ENCODE measurements at regions not wholly inside any gene's neighbourhood (a gene's known extent, or its start where the extent isn't known, plus 50 kb on each side); places are given as distances from the start of the nearest gene placed in this dataset.
A peak's percentile ranks its signal among the peaks of the same experiment; 100 is the strongest.

GRCh38 chr3:168197162-168197561 lies 101.4 kb upstream of the GOLIM4 start:
- no peak for DNase-seq

DNA sequence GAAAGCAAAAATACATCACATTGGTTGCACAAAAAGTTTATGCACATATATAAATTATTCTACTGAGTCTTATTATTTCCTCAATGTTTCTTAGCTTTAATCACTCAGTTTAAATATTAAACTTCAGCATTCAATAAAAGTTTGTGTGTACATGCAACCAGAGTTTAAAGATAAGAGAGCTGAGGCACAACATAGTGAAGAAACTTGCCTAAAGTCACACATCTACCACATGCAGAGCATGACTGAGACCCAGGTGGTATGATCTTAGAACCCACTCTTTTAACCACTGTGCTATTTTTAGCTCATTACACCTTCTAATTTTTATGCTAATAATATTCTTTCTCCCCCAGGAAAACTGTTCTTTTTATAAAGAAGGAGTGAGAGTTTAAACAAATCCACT lies 96.1 kb upstream of the GOLIM4 start:
- no peak for DNase-seq

DNA sequence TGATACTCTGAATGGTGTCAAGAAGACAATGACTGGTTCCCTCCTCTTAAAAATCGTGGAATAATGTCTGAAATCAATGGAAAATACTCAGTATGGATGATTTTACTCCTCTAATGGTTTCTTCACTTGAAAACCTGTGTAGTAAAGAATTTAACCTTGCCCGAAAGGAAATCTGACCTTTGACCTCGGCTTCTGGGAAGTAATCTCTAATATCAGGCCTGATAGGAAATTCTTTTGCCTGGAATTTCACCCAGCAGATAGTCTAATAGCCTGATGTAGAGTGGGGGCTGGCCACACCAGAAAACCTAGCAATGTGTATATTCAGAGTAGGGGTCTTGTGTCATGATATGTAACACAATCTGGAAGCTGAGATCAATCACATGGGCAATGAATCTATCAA lies 91.5 kb upstream of the GOLIM4 start:
- DNase-seq: no peak

DNA sequence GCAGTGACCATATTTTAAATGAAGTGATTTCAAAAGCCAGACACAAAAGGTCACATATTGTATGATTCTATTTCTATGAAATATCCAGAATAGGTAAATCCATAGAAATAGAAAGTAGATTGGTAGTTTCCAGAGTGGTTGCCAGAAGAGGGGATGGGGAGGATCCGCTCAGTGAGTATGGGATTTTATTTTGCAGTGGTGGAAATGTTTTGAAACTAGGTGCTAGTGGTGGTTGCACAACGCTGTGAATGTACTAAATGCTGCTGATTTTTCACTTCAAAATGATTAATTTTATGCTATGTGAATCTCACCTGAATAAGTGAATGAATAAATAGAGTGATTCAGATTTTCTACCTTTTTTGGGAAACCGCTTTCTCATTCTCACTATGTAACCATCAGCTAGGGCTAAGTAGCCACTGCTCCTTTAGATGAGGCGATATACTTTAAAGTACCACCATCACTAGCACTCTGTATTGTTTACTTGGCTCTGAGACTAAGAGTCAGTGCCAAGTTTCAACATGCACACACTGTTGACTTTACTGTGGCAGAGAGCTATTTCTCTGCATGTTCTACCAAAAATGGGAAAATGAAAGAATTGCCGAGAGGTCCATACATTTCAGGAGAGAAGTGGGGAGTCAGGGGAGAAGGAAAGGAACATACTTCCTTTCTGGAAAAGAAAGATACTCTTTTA lies 90.7 kb upstream of the GOLIM4 start:
- DNase-seq: no peak

DNA sequence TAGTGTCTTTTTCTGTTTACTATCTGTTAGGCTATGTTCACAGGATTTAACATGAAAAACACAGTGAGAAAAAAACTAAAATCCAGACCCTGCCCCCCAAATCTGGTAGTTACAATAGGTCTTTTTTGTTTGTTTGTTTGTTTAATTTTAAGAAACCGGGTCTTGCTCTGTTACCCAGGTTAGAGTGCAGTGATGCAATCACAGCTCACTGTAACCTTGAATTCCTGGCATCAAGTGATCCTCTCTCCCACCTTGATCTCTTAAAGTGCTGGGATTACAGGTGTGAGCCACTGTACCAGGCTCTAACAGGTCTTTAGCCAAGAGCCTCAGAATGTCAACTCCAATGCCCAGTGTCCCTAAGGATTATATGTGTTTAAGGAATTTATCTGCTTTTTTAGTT lies 88.0 kb upstream of the GOLIM4 start:
- DNase-seq: no peak

- DNase-seq: no peak
Observed at GRCh38 chr3:168168743-168169142, 73.0 kb upstream of the GOLIM4 start.

DNA sequence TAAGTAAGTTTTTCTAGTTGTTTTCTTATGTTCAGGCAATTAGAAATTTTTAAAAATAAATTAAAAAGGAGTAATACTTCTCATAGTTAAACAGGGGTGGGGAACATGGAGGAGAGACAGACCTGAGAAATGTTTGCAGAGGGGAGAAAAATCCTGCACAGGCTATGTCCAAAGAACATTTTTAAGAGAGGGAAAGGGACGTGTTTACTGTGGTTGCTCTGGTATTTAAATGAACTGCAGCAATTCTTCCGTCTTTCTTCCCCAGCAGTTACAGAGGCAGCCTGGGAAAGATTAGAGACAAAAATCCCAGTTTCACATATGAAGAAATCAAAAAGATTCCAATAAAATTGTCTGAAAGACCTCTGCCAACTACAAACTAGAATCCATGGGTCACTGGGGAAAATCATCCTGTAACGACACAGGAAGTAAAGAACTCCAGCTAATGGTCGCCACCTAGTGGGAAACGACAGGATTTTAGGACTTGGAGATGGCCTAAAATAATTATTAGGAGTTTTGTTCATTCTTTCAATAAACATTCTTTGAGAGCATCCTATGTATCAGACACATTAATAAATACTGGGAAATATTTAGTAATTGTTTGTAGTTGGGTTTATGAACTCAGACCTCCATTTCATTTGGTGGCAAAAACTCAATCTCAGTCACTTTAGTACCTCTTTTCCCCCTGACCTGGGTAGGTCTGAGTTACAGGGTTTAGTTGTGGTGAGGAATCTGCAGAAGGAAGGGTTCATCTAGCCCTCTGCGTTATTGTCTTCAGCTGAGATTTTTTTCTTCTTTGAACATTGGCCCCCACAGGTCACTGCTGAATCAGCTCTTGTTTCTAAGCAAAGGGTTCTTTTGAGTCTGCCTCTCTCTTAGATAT lies 69.9 kb upstream of the GOLIM4 start:
- peak; percentile 34 for DNase-seq

- no peak for DNase-seq
Observed at GRCh38 chr3:168162172-168162571, 66.4 kb upstream of the GOLIM4 start.

GRCh38 chr3:168161696-168162095 lies 66.0 kb upstream of the GOLIM4 start:
- no peak for DNase-seq

GRCh38 chr3:168157903-168158302 lies 62.2 kb upstream of the GOLIM4 start:
- no peak for DNase-seq

DNA sequence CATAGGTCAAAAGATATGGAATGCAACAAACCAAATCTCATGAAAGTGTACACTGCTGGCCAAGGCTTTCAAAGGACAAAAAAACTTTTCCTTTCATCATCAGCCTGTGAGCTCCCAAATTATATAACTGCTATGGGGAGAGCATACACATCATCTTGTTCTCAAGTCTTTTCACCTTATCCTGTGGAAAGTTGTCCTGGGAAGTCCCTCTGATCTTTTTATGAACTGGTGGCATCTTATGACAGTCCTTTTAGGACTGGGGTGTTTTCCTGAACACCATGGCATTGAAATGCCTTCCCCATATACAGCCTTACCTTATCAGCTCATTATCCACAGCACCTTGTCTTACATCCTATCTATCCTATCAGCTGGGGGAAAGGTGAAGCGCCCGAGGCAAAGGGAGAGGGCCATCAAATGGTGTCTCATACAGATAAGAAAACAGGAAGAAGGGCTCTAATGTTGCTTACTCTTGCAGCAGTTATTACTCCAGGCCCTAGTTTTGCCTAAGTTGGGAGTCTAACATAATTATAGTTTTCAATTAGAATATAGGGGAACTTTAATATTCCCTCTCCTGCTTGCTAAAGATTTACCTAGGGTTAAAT lies 61.5 kb upstream of the GOLIM4 start:
- DNase-seq: no peak

DNA sequence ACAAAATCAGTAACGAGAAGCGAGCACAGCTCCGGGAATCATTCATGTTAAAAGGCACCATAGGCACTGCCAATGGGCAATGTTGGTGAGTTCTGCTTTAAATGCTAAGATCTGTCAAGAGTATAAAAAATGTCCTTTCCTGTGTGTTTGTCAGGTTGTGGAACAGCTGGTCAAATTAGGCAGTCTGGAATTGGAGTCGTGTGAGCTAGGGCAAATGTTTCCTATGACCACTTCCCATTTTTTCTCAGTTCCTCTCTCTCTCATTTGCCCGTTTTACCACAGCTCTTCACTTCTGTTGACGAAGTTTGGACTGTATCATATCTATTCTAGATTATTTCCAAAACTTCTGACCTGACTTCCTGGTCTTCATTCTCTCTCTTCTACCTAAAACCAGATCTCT lies 60.8 kb upstream of the GOLIM4 start:
- no peak for DNase-seq

DNA sequence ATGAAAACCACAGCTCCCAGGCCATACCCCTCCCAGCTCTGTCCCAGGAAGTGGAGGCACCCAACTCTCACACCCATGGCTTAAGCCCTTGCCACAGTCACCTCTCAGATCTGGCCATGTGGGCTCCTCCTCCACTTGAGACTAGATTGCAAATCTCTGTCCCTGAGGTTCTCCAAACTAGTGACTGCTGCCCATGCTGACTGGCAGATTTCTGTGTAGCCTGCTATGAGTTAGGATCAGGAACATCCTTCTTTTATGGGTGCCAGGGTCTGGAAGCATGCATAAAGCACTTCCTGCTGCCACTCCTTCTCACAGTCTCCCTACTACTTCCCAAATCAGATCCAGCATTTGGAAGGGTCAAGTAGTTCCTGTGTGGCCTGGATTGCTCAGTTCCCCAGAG lies 59.6 kb upstream of the GOLIM4 start:
- DNase-seq: no peak

- DNase-seq: no peak
Observed at GRCh38 chr3:168154089-168154488, 58.4 kb upstream of the GOLIM4 start.

DNA sequence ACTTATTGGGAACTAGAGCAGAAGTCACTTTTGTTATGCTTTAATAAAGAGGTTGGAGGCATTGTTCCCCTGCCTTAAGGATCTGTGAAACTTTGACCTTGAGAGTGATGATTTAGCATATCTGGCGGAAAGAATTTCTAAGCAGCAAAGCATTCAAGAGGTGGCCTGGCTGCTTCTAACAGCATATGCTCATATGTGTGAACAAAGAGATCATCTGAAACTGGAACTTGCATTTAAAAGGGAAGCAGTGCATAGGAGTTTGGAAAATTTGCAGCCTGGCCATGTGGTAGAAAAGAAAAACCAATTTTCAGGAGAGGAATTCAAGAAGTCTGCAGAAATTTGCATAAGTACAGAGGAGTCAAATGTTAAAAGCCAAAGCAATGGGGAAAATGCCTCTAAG lies 56.4 kb upstream of the GOLIM4 start:
- DNase-seq: no peak

Data from CD4-positive, alpha-beta T cell treated with Interleukin-17A for 1 hour (primary cell).